ENCODE measurements at regions not wholly inside any gene's neighbourhood (a gene's known extent, or its start where the extent isn't known, plus 50 kb on each side); places are given as distances from the start of the nearest gene placed in this dataset.

- DNase-seq (ENCODE audit: low read depth, low spot score) (no peak), FAIRE-seq (no peak)
- Histone ChIP-seq H3K27me3 (ENCODE audit: control insufficient read depth in 2 of 2, insufficient read depth in 2 of 2, low read length in 2 of 2) (no peaks in the 10 kb centered on the region), H3K79me2 (ENCODE audit: control insufficient read depth, insufficient read depth, low read length) (no peaks in the 10 kb centered on the region), H3K9me1 (replicated peaks; ENCODE audit: control insufficient read depth, extremely low read depth, insufficient read depth, low read length) (no peaks in the 10 kb centered on the region), H3K4me1 (ENCODE audit: control insufficient read depth, extremely low read depth, insufficient read depth, low read length) (no peaks in the 10 kb centered on the region), H3K36me3 (ENCODE audit: control insufficient read depth in 2 of 2, extremely low read depth in 1 of 2, insufficient read depth in 2 of 2, low read length in 2 of 2) (no peaks in the 10 kb centered on the region), H4K20me1 (replicated peaks; ENCODE audit: control insufficient read depth, extremely low read depth, insufficient read depth, low read length) (no peaks in the 10 kb centered on the region), H3K4me2 (ENCODE audit: insufficient read depth, low read length) (no peak overlapping the region), H3K4me3 (replicated peaks in 1 of 3; ENCODE audit: insufficient read depth in 1 of 3, low read depth in 1 of 3, low read length in 3 of 3) (no peak overlapping the region), H3K9me3 (replicated peaks; ENCODE audit: control insufficient read depth, insufficient read depth, low read length) (no peaks in the 10 kb centered on the region), H3K27ac (ENCODE audit: insufficient read depth, low read depth, low read length) (no peak overlapping the region), H3K9ac (replicated peaks; ENCODE audit: extremely low read depth, insufficient read depth, low read length) (no peak overlapping the region), H2AFZ (ENCODE audit: low read depth, low read length) (no peak overlapping the region)
- ChIA-PET CTCF (no interaction called here), POLR2A (no interaction called here)
- BruUV-seq (replicated peaks) = no TSS peak
- intact Hi-C loops (cut with micrococcal nuclease) = no loop called here
- TF ChIP-seq POLR2A (IDR thresholded peaks at IDR 0.05; ENCODE audit: low read depth, low read length) = no peak
- TF ChIP-seq CTCF (IDR thresholded peaks at IDR 0.05; ENCODE audit: extremely low read depth in 1 of 2, insufficient read depth in 1 of 2, low read depth in 1 of 2, low read length in 2 of 2) = no peak
- TF ChIP-seq POLR2AphosphoS5 (IDR thresholded peaks at IDR 0.05; ENCODE audit: insufficient read depth, low read depth, low read length) = no peak
- no peak for TF ChIP-seq MYC (IDR thresholded peaks at IDR 0.05; ENCODE audit: low read depth, low read length)
- TF ChIP-seq EZH2 (IDR thresholded peaks at IDR 0.05; ENCODE audit: borderline replicate concordance, low read depth, low read length, severe bottlenecking) = no peak
- TF ChIP-seq MAX (IDR thresholded peaks at IDR 0.05; ENCODE audit: insufficient read depth, insufficient read length) = no peak
- no peak for TF ChIP-seq FOS (IDR thresholded peaks at IDR 0.05; ENCODE audit: borderline replicate concordance, insufficient read depth, low read length)
- no peak for TF ChIP-seq JUN (IDR thresholded peaks at IDR 0.05; ENCODE audit: borderline replicate concordance, insufficient read depth, insufficient read length, low read depth)
- TF ChIP-seq GATA2 (IDR thresholded peaks at IDR 0.05; ENCODE audit: insufficient read depth, insufficient read length, low read depth, low read length) = no peak
- dilution Hi-C loops (cut with MboI; ENCODE audit: extremely low pct_ligation_motif_present, low sequenced_read_pairs) = no loop called here
Observed at GRCh38 chr6:166076625-166077024, 91.0 kb downstream of the TBXT start.

Measured in endothelial cell of umbilical vein (primary cell).